Neural crest cell (in vitro differentiated cells): ENCODE measurements at regions not wholly inside any gene's neighbourhood (a gene's known extent, or its start where the extent isn't known, plus 50 kb on each side); places are given as distances from the start of the nearest gene placed in this dataset.

Source experiments
- DNase-seq: peaks from one replicate; pipeline ENCODE4 v3.0.0; 2021; ENCODE audit warnings: low read depth, mixed read lengths, low spot score
- H3K27ac Mint-ChIP-seq: one replicate; pipeline ENCODE4 v1.8.0; 2021; ENCODE audit warnings: mild to moderate bottlenecking, mixed read lengths; ENCODE audit not compliant: unreplicated experiment
- H3K27me3 Mint-ChIP-seq: 2 replicates; pipeline ENCODE4 v1.8.0; 2021; ENCODE audit warnings: low read depth, mild to moderate bottlenecking, mixed read lengths
- H3K36me3 Mint-ChIP-seq: 2 replicates; pipeline ENCODE4 v1.8.0; 2021; ENCODE audit warnings: low read depth, mild to moderate bottlenecking, mixed read lengths
- H3K4me1 Mint-ChIP-seq: 2 replicates; pipeline ENCODE4 v1.8.0; 2021; ENCODE audit warnings: mixed read lengths
- H3K4me3 Mint-ChIP-seq: one replicate; pipeline ENCODE4 v1.8.0; 2021; ENCODE audit warnings: mild to moderate bottlenecking, mixed read lengths
- H3K9me3 Mint-ChIP-seq: 2 replicates; pipeline ENCODE4 v1.8.0; 2021; ENCODE audit warnings: mixed read lengths
- TF ChIP-seq, protein P1 (sequence below): fragments of 200-600 bp; sonication (generic); conservative IDR thresholded peaks from 2 replicates; pipeline ENCODE4 v1.5.0; 2021; ENCODE audit warnings: antibody characterized with exemption, mild to moderate bottlenecking

DNA sequence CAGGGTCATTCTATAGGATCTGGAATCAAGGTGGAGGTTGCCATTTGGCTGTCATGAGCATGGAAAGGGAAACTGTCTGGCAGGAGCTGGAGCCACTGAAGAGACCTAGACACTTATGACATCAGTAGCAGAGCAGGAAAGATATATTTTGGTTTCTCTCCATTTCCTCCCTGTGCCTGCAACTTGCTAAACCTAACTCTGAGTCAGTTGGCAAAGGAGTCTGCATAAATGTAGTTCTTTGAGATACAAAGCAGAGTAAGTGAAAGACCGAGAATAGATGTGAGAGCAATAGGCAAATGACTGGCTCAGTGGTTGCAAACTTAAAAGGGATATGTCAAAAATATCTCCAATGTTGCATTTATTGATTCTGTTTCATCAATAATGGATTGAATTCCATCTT is 757.7 kb downstream of the KCNJ3 start:
- DNase-seq, result no peak
- no peak overlapping the region for H3K27ac Mint-ChIP-seq
- no peak overlapping the region for H3K4me3 Mint-ChIP-seq
- no peaks in the 10 kb centered on the region for H3K9me3 Mint-ChIP-seq
- TF ChIP-seq, protein P1, sequence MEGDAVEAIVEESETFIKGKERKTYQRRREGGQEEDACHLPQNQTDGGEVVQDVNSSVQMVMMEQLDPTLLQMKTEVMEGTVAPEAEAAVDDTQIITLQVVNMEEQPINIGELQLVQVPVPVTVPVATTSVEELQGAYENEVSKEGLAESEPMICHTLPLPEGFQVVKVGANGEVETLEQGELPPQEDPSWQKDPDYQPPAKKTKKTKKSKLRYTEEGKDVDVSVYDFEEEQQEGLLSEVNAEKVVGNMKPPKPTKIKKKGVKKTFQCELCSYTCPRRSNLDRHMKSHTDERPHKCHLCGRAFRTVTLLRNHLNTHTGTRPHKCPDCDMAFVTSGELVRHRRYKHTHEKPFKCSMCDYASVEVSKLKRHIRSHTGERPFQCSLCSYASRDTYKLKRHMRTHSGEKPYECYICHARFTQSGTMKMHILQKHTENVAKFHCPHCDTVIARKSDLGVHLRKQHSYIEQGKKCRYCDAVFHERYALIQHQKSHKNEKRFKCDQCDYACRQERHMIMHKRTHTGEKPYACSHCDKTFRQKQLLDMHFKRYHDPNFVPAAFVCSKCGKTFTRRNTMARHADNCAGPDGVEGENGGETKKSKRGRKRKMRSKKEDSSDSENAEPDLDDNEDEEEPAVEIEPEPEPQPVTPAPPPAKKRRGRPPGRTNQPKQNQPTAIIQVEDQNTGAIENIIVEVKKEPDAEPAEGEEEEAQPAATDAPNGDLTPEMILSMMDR, result no peak
- no peaks in the 10 kb centered on the region for H3K36me3 Mint-ChIP-seq
- H3K4me1 Mint-ChIP-seq, result no peaks in the 10 kb centered on the region
- H3K27me3 Mint-ChIP-seq, result no peaks in the 10 kb centered on the region

DNA sequence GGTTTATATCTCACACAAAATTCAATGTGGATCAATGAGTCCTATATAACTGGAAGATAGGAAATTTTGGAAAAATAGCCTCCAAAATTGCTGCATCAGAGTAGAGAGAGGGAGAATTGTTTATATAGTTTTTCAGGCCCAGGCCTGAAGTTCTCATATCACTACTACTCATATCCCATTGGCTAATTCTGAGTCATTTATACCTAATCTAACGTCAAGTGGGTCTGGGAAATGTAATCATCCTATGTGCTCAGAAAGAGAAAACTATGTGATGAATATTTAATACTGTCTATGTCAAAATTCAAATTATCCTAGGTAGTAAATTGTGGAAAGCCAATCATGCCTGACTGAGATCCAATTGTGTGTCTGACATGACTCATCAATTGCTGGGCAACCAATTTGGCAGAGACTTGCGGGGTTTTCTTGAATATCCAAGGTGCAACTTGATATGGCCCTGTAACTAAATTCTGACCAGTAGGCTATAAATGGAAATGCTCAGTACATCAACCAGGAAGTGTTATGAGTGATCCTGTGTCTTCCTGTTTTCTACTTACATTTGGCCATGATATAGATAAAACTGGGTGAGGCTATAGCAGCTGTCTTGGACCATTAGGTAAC is 744.4 kb downstream of the KCNJ3 start:
- H3K36me3 Mint-ChIP-seq, result no peaks in the 10 kb centered on the region
- H3K4me3 Mint-ChIP-seq, result no peak overlapping the region
- no peaks in the 10 kb centered on the region for H3K4me1 Mint-ChIP-seq
- TF ChIP-seq, protein P1, result no peak
- H3K27me3 Mint-ChIP-seq, result no peaks in the 10 kb centered on the region
- no peak for DNase-seq
- H3K27ac Mint-ChIP-seq, result no peak overlapping the region
- H3K9me3 Mint-ChIP-seq, result peaks cover 2% of the 10 kb centered on the region

GRCh38 chr2:155442088-155442487 is 743.6 kb downstream of the KCNJ3 start:
- TF ChIP-seq, protein P1, result no peak
- no peak overlapping the region for H3K27ac Mint-ChIP-seq
- H3K27me3 Mint-ChIP-seq, result no peaks in the 10 kb centered on the region
- no peak for DNase-seq
- H3K4me1 Mint-ChIP-seq, result no peaks in the 10 kb centered on the region
- peaks cover 8% of the 10 kb centered on the region for H3K9me3 Mint-ChIP-seq
- H3K36me3 Mint-ChIP-seq, result no peaks in the 10 kb centered on the region
- H3K4me3 Mint-ChIP-seq, result no peak overlapping the region

DNA sequence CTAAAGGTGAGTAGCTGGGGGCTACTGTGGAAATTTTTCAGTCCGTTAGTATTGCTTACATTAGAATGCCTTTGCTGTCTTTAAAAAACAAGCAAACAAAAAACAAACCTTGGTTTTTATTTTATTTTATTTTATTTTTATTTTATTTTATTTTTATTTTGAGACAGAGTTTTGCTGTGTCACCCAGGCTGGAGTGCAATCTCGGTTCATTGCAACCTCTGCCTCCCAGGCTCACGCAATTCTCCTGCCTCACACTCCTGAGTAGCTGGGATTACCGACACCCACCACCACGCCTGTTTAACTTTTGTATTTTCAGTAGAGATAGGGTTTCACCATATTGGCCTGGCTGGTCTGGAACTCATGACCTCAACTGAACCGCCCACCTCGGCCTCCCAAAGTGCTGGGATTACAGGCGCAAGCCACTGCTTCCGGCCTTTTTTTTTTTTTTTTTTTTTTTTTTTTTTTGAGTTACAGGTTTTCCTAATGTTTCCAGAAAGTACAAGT is 732.6 kb downstream of the KCNJ3 start:
- Mint-ChIP-seq H3K27me3 (no peaks in the 10 kb centered on the region), H3K4me1 (no peaks in the 10 kb centered on the region), H3K4me3 (no peak overlapping the region), H3K36me3 (no peaks in the 10 kb centered on the region), H3K27ac (no peak overlapping the region), H3K9me3 (peaks cover 3% of the 10 kb centered on the region)
- DNase-seq, result no peak
- TF ChIP-seq, protein P1, result no peak

DNA sequence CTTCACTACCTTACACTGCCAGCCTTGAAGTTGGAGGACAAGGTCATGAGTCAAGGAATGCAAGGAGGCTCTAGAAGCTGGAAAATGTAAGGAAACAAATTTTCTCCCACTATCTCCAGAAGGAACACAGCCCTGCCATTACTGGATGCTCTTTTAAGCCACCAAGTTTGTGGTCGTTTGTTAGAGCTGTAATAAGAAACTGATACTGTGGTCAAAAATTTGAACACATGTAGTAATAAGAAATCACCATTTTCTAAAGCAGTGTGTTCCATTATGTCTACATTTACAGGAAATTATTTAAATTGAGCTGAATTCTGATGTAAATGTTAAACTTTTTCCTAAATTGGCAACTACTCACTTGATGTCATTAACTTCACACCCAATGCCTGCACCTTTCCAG is 729.0 kb downstream of the KCNJ3 start:
- Mint-ChIP-seq H3K9me3 (no peaks in the 10 kb centered on the region), H3K27me3 (no peaks in the 10 kb centered on the region), H3K4me3 (no peak overlapping the region), H3K4me1 (no peaks in the 10 kb centered on the region), H3K36me3 (no peaks in the 10 kb centered on the region), H3K27ac (no peak overlapping the region)
- TF ChIP-seq, protein P1, result no peak
- no peak for DNase-seq
